GM04503 (cell line): ENCODE measurements at regions not wholly inside any gene's neighbourhood (a gene's known extent, or its start where the extent isn't known, plus 50 kb on each side); places are given as distances from the start of the nearest gene placed in this dataset.

ENCODE experiments used
- DNase-seq: peaks from one replicate; pipeline ENCODE4 v3.0.0-alpha.2; 2012; ENCODE audit warnings: low read depth

GRCh38 chrX:97666890-97667289 is 783.2 kb downstream of the RPA4 start:
- no peak for DNase-seq

- DNase-seq = no peak
Observed at GRCh38 chrX:97668126-97668525, 784.4 kb downstream of the RPA4 start.

- no peak for DNase-seq
Observed at GRCh38 chrX:97672138-97672537, 788.4 kb downstream of the RPA4 start.

- no peak for DNase-seq
Observed at GRCh38 chrX:97672608-97673007, 788.9 kb downstream of the RPA4 start.

GRCh38 chrX:97673135-97673534 is 789.4 kb downstream of the RPA4 start:
- DNase-seq = no peak

- DNase-seq = no peak
Observed at GRCh38 chrX:97682991-97683840, 799.5 kb downstream of the RPA4 start.

GRCh38 chrX:97685753-97686152 is 802.0 kb downstream of the RPA4 start:
- no peak for DNase-seq

- no peak for DNase-seq
Observed at GRCh38 chrX:97691901-97692455, 808.3 kb downstream of the RPA4 start.

GRCh38 chrX:97692575-97692974 is 808.9 kb downstream of the RPA4 start:
- no peak for DNase-seq

GRCh38 chrX:97700547-97700946 is 816.8 kb downstream of the RPA4 start:
- DNase-seq = no peak

- DNase-seq = no peak
Observed at GRCh38 chrX:97704474-97704873, 820.8 kb downstream of the RPA4 start.

- DNase-seq = no peak
Observed at GRCh38 chrX:97704881-97705280, 821.2 kb downstream of the RPA4 start.

GRCh38 chrX:97705936-97706335 is 822.2 kb downstream of the RPA4 start:
- peak; percentile 28 for DNase-seq

- DNase-seq = no peak
Observed at GRCh38 chrX:97714072-97714471, 830.4 kb downstream of the RPA4 start.

- no peak for DNase-seq
Observed at GRCh38 chrX:97728215-97728614, 844.5 kb downstream of the RPA4 start.

- DNase-seq = no peak
Observed at GRCh38 chrX:97740044-97740443, 856.3 kb downstream of the RPA4 start.

- no peak for DNase-seq
Observed at GRCh38 chrX:97740886-97741285, 857.2 kb downstream of the RPA4 start.

GRCh38 chrX:97743014-97743413 is 859.3 kb downstream of the RPA4 start:
- DNase-seq = no peak

GRCh38 chrX:97747346-97747745 is 863.6 kb downstream of the RPA4 start:
- no peak for DNase-seq

GRCh38 chrX:97751016-97751415 is 867.3 kb downstream of the RPA4 start:
- DNase-seq = no peak

GRCh38 chrX:97751735-97752134 is 868.0 kb downstream of the RPA4 start:
- DNase-seq = no peak

- no peak for DNase-seq
Observed at GRCh38 chrX:97756879-97757278, 873.2 kb downstream of the RPA4 start.

- DNase-seq = no peak
Observed at GRCh38 chrX:97763391-97763790, 879.7 kb downstream of the RPA4 start.

GRCh38 chrX:97763981-97764380 is 880.3 kb downstream of the RPA4 start:
- no peak for DNase-seq
